ENCODE measurements at regions not wholly inside any gene's neighbourhood (a gene's known extent, or its start where the extent isn't known, plus 50 kb on each side); places are given as distances from the start of the nearest gene placed in this dataset.

- H3K4me3 ChIP-seq = no peak overlapping the region
- TF ChIP-seq POLR2A (IDR thresholded peaks at IDR 0.05) = no peak
- TF ChIP-seq, protein P1, sequence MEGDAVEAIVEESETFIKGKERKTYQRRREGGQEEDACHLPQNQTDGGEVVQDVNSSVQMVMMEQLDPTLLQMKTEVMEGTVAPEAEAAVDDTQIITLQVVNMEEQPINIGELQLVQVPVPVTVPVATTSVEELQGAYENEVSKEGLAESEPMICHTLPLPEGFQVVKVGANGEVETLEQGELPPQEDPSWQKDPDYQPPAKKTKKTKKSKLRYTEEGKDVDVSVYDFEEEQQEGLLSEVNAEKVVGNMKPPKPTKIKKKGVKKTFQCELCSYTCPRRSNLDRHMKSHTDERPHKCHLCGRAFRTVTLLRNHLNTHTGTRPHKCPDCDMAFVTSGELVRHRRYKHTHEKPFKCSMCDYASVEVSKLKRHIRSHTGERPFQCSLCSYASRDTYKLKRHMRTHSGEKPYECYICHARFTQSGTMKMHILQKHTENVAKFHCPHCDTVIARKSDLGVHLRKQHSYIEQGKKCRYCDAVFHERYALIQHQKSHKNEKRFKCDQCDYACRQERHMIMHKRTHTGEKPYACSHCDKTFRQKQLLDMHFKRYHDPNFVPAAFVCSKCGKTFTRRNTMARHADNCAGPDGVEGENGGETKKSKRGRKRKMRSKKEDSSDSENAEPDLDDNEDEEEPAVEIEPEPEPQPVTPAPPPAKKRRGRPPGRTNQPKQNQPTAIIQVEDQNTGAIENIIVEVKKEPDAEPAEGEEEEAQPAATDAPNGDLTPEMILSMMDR (IDR thresholded peaks at IDR 0.05) = no peak
- no peak for DNase-seq
- H3K9me3 ChIP-seq = no peaks in the 10 kb centered on the region
- no peak overlapping the region for H3K27ac ChIP-seq
- no peaks in the 10 kb centered on the region for H3K36me3 ChIP-seq
- no peaks in the 10 kb centered on the region for H3K4me1 ChIP-seq
- no peaks in the 10 kb centered on the region for H3K27me3 ChIP-seq
These were observed 115.1 kb upstream of the SOX4 start for GRCh38 chr6:21478411-21478810.

GRCh38 chr6:21478883-21479539, 114.5 kb upstream of the SOX4 start:
- no peaks in the 10 kb centered on the region for H3K36me3 ChIP-seq
- H3K4me3 ChIP-seq = peak overlapping the region in 1 of 4 donors; percentile 13
- no peaks in the 10 kb centered on the region for H3K9me3 ChIP-seq
- H3K27me3 ChIP-seq = no peaks in the 10 kb centered on the region
- no peak for TF ChIP-seq POLR2A (IDR thresholded peaks at IDR 0.05)
- TF ChIP-seq, protein P1 (IDR thresholded peaks at IDR 0.05) = no peak
- H3K4me1 ChIP-seq = no peaks in the 10 kb centered on the region
- no peak overlapping the region for H3K27ac ChIP-seq
- no peak for DNase-seq

DNA sequence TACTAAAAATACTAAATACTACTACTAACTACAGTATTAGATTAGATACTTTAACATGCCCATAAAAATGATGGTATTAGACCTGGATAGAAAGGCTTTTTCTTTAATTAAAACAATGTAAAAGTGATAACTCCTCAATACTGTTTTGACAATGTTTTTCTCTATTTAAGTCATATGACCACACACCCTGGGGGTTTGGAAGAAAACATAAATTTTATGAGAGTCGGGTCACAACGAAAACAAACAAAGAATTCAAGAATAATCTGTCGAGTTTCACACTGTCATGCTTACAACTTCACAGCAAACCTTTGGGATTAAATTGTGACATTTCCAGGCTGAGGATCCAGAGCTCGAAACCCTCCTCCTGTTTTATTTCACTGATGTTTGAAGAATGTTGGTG, 107.4 kb upstream of the SOX4 start:
- H3K27me3 ChIP-seq = no peaks in the 10 kb centered on the region
- no peak for DNase-seq
- TF ChIP-seq POLR2A (IDR thresholded peaks at IDR 0.05) = no peak
- TF ChIP-seq, protein P1 (IDR thresholded peaks at IDR 0.05) = no peak
- H3K36me3 ChIP-seq = no peaks in the 10 kb centered on the region
- H3K9me3 ChIP-seq = no peaks in the 10 kb centered on the region
- no peak overlapping the region for H3K4me3 ChIP-seq
- H3K4me1 ChIP-seq = no peaks in the 10 kb centered on the region
- H3K27ac ChIP-seq = no peak overlapping the region

DNA sequence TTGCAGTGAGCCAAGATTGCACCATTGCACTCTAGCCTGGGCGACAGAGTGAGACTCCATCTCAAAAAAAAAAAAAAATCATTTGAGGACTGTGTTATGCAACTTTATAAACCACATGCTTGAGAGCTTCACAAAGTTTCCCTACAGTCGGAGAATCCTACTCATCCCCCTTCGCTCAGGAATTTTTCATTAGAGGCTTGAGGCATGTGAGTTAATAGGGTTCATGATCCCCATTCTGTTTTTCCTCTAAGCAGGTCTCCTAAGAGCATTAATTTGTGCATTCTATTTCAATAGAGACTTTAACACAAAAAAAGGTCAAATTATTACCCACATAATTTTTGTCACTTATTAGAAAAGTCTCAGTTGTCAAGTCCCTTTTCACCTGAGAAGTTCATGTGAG, 103.7 kb upstream of the SOX4 start:
- Histone ChIP-seq H3K4me3 (no peak overlapping the region), H3K36me3 (no peaks in the 10 kb centered on the region), H3K4me1 (no peaks in the 10 kb centered on the region), H3K27me3 (no peaks in the 10 kb centered on the region), H3K27ac (no peak overlapping the region), H3K9me3 (no peaks in the 10 kb centered on the region)
- TF ChIP-seq, protein P1 (IDR thresholded peaks at IDR 0.05) = no peak
- TF ChIP-seq POLR2A (IDR thresholded peaks at IDR 0.05) = no peak
- no peak for DNase-seq

- no peak overlapping the region for H3K4me3 ChIP-seq
- no peak for DNase-seq
- no peak for TF ChIP-seq POLR2A (IDR thresholded peaks at IDR 0.05)
- TF ChIP-seq, protein P1 (IDR thresholded peaks at IDR 0.05) = no peak
- H3K36me3 ChIP-seq = no peaks in the 10 kb centered on the region
- no peak overlapping the region for H3K27ac ChIP-seq
- H3K27me3 ChIP-seq = no peaks in the 10 kb centered on the region
- no peaks in the 10 kb centered on the region for H3K9me3 ChIP-seq
- H3K4me1 ChIP-seq = no peaks in the 10 kb centered on the region
These were observed 101.6 kb upstream of the SOX4 start for GRCh38 chr6:21491955-21492354.

GRCh38 chr6:21494505-21494904, 99.0 kb upstream of the SOX4 start:
- Histone ChIP-seq H3K4me1 (no peaks in the 10 kb centered on the region), H3K4me3 (no peak overlapping the region), H3K9me3 (no peaks in the 10 kb centered on the region), H3K27ac (no peak overlapping the region), H3K36me3 (no peaks in the 10 kb centered on the region), H3K27me3 (no peaks in the 10 kb centered on the region)
- TF ChIP-seq, protein P1 (IDR thresholded peaks at IDR 0.05) = no peak
- no peak for TF ChIP-seq POLR2A (IDR thresholded peaks at IDR 0.05)
- DNase-seq = no peak

Data from Peyer's patch (tissue), 4 donors.